ENCODE measurements at regions not wholly inside any gene's neighbourhood (a gene's known extent, or its start where the extent isn't known, plus 50 kb on each side); places are given as distances from the start of the nearest gene placed in this dataset.
"Not testable (repeated sequence)": the region's sequence is repeated elsewhere in the genome, so short reads cannot be mapped to it uniquely, and the experiment has no call there.

GRCh38 chr5:36426070-36426469 is 124.4 kb upstream of the RANBP3L start:
- not testable (repeated sequence) for H3K9ac ChIP-seq (ENCODE audit: low read length); H3K4me3 ChIP-seq (ENCODE audit: low read length); H3K27me3 ChIP-seq (replicated peaks; ENCODE audit: control insufficient read depth, insufficient read depth, low read length); H3K9me3 ChIP-seq (ENCODE audit: control insufficient read depth, low read length); DNase-seq (ENCODE audit: low read depth); H3K4me1 ChIP-seq (ENCODE audit: control insufficient read depth, insufficient read depth, low read length); H3K36me3 ChIP-seq (ENCODE audit: control insufficient read depth, insufficient read depth, low read length, severe bottlenecking)

GRCh38 chr5:36435516-36435915 is 133.8 kb upstream of the RANBP3L start:
- H3K4me1 ChIP-seq (ENCODE audit: control insufficient read depth, insufficient read depth, low read length), result no peaks in the 10 kb centered on the region
- H3K9ac ChIP-seq (ENCODE audit: low read length), result no peak overlapping the region
- H3K27me3 ChIP-seq (replicated peaks; ENCODE audit: control insufficient read depth, insufficient read depth, low read length), result peaks cover 25% of the 10 kb centered on the region
- no peak overlapping the region for H3K4me3 ChIP-seq (ENCODE audit: low read length)
- no peak for DNase-seq (ENCODE audit: low read depth)
- no peaks in the 10 kb centered on the region for H3K36me3 ChIP-seq (ENCODE audit: control insufficient read depth, insufficient read depth, low read length, severe bottlenecking)
- no peaks in the 10 kb centered on the region for H3K9me3 ChIP-seq (ENCODE audit: control insufficient read depth, low read length)

GRCh38 chr5:36436306-36436705 is 134.6 kb upstream of the RANBP3L start:
- H3K4me3 ChIP-seq (ENCODE audit: low read length), result no peak overlapping the region
- no peak for DNase-seq (ENCODE audit: low read depth)
- no peaks in the 10 kb centered on the region for H3K9me3 ChIP-seq (ENCODE audit: control insufficient read depth, low read length)
- H3K9ac ChIP-seq (ENCODE audit: low read length), result no peak overlapping the region
- peaks cover 27% of the 10 kb centered on the region for H3K27me3 ChIP-seq (replicated peaks; ENCODE audit: control insufficient read depth, insufficient read depth, low read length)
- H3K4me1 ChIP-seq (ENCODE audit: control insufficient read depth, insufficient read depth, low read length), result no peaks in the 10 kb centered on the region
- H3K36me3 ChIP-seq (ENCODE audit: control insufficient read depth, insufficient read depth, low read length, severe bottlenecking), result no peaks in the 10 kb centered on the region

GRCh38 chr5:36438765-36439561 is 137.3 kb upstream of the RANBP3L start:
- Histone ChIP-seq H3K27me3 (replicated peaks; ENCODE audit: control insufficient read depth, insufficient read depth, low read length) (peaks cover 22% of the 10 kb centered on the region), H3K9ac (ENCODE audit: low read length) (no peak overlapping the region), H3K36me3 (ENCODE audit: control insufficient read depth, insufficient read depth, low read length, severe bottlenecking) (no peaks in the 10 kb centered on the region), H3K9me3 (ENCODE audit: control insufficient read depth, low read length) (no peaks in the 10 kb centered on the region), H3K4me1 (ENCODE audit: control insufficient read depth, insufficient read depth, low read length) (peaks cover under 1% of the 10 kb centered on the region), H3K4me3 (ENCODE audit: low read length) (no peak overlapping the region)
- DNase-seq (ENCODE audit: low read depth), result no peak

GRCh38 chr5:36440300-36440699 is 138.6 kb upstream of the RANBP3L start:
- H3K9me3 ChIP-seq (ENCODE audit: control insufficient read depth, low read length), result no peaks in the 10 kb centered on the region
- DNase-seq (ENCODE audit: low read depth), result no peak
- no peaks in the 10 kb centered on the region for H3K36me3 ChIP-seq (ENCODE audit: control insufficient read depth, insufficient read depth, low read length, severe bottlenecking)
- H3K4me3 ChIP-seq (ENCODE audit: low read length), result no peak overlapping the region
- H3K27me3 ChIP-seq (replicated peaks; ENCODE audit: control insufficient read depth, insufficient read depth, low read length), result peaks cover 22% of the 10 kb centered on the region
- no peak overlapping the region for H3K9ac ChIP-seq (ENCODE audit: low read length)
- H3K4me1 ChIP-seq (ENCODE audit: control insufficient read depth, insufficient read depth, low read length), result peaks cover 12% of the 10 kb centered on the region

GRCh38 chr5:36441280-36441679 is 139.6 kb upstream of the RANBP3L start:
- Histone ChIP-seq H3K4me1 (ENCODE audit: control insufficient read depth, insufficient read depth, low read length) (peaks cover 12% of the 10 kb centered on the region), H3K9ac (ENCODE audit: low read length) (no peak overlapping the region), H3K27me3 (replicated peaks; ENCODE audit: control insufficient read depth, insufficient read depth, low read length) (peaks cover 15% of the 10 kb centered on the region), H3K36me3 (ENCODE audit: control insufficient read depth, insufficient read depth, low read length, severe bottlenecking) (no peaks in the 10 kb centered on the region), H3K4me3 (ENCODE audit: low read length) (no peak overlapping the region), H3K9me3 (ENCODE audit: control insufficient read depth, low read length) (no peaks in the 10 kb centered on the region)
- DNase-seq (ENCODE audit: low read depth), result no peak

GRCh38 chr5:36442352-36442751 is 140.7 kb upstream of the RANBP3L start:
- H3K4me1 ChIP-seq (ENCODE audit: control insufficient read depth, insufficient read depth, low read length), result peaks cover 12% of the 10 kb centered on the region
- no peaks in the 10 kb centered on the region for H3K9me3 ChIP-seq (ENCODE audit: control insufficient read depth, low read length)
- H3K27me3 ChIP-seq (replicated peaks; ENCODE audit: control insufficient read depth, insufficient read depth, low read length), result peaks cover 13% of the 10 kb centered on the region
- no peak for DNase-seq (ENCODE audit: low read depth)
- no peaks in the 10 kb centered on the region for H3K36me3 ChIP-seq (ENCODE audit: control insufficient read depth, insufficient read depth, low read length, severe bottlenecking)
- no peak overlapping the region for H3K4me3 ChIP-seq (ENCODE audit: low read length)
- H3K9ac ChIP-seq (ENCODE audit: low read length), result no peak overlapping the region

- Histone ChIP-seq H3K4me1 (ENCODE audit: control insufficient read depth, insufficient read depth, low read length) (peaks cover 12% of the 10 kb centered on the region), H3K36me3 (ENCODE audit: control insufficient read depth, insufficient read depth, low read length, severe bottlenecking) (no peaks in the 10 kb centered on the region), H3K27me3 (replicated peaks; ENCODE audit: control insufficient read depth, insufficient read depth, low read length) (peaks cover 9% of the 10 kb centered on the region), H3K4me3 (ENCODE audit: low read length) (no peak overlapping the region), H3K9me3 (ENCODE audit: control insufficient read depth, low read length) (no peaks in the 10 kb centered on the region), H3K9ac (ENCODE audit: low read length) (no peak overlapping the region)
- DNase-seq (ENCODE audit: low read depth), result peak; percentile 37
Measured at GRCh38 chr5:36442796-36443195, 141.1 kb upstream of the RANBP3L start.

- no peak overlapping the region for H3K4me3 ChIP-seq (ENCODE audit: low read length)
- H3K27me3 ChIP-seq (replicated peaks; ENCODE audit: control insufficient read depth, insufficient read depth, low read length), result peaks cover 6% of the 10 kb centered on the region
- no peak for DNase-seq (ENCODE audit: low read depth)
- peaks cover 12% of the 10 kb centered on the region for H3K4me1 ChIP-seq (ENCODE audit: control insufficient read depth, insufficient read depth, low read length)
- H3K36me3 ChIP-seq (ENCODE audit: control insufficient read depth, insufficient read depth, low read length, severe bottlenecking), result no peaks in the 10 kb centered on the region
- no peak overlapping the region for H3K9ac ChIP-seq (ENCODE audit: low read length)
- H3K9me3 ChIP-seq (ENCODE audit: control insufficient read depth, low read length), result no peaks in the 10 kb centered on the region
Measured at GRCh38 chr5:36443941-36444340, 142.2 kb upstream of the RANBP3L start.

GRCh38 chr5:36444582-36445418 is 143.1 kb upstream of the RANBP3L start:
- Histone ChIP-seq H3K9ac (ENCODE audit: low read length) (no peak overlapping the region), H3K4me1 (ENCODE audit: control insufficient read depth, insufficient read depth, low read length) (peaks cover 12% of the 10 kb centered on the region), H3K9me3 (ENCODE audit: control insufficient read depth, low read length) (no peaks in the 10 kb centered on the region), H3K4me3 (ENCODE audit: low read length) (peak overlapping the region; percentile 16), H3K36me3 (ENCODE audit: control insufficient read depth, insufficient read depth, low read length, severe bottlenecking) (no peaks in the 10 kb centered on the region), H3K27me3 (replicated peaks; ENCODE audit: control insufficient read depth, insufficient read depth, low read length) (peaks cover 6% of the 10 kb centered on the region)
- no peak for DNase-seq (ENCODE audit: low read depth)

- Histone ChIP-seq H3K4me3 (ENCODE audit: low read length) (no peak overlapping the region), H3K9ac (ENCODE audit: low read length) (no peak overlapping the region), H3K27me3 (replicated peaks; ENCODE audit: control insufficient read depth, insufficient read depth, low read length) (no peaks in the 10 kb centered on the region), H3K36me3 (ENCODE audit: control insufficient read depth, insufficient read depth, low read length, severe bottlenecking) (no peaks in the 10 kb centered on the region), H3K9me3 (ENCODE audit: control insufficient read depth, low read length) (no peaks in the 10 kb centered on the region), H3K4me1 (ENCODE audit: control insufficient read depth, insufficient read depth, low read length) (peaks cover 21% of the 10 kb centered on the region)
- no peak for DNase-seq (ENCODE audit: low read depth)
Measured at GRCh38 chr5:36447776-36448175, 146.1 kb upstream of the RANBP3L start.
